ENCODE measurements at regions not wholly inside any gene's neighbourhood (a gene's known extent, or its start where the extent isn't known, plus 50 kb on each side); places are given as distances from the start of the nearest gene placed in this dataset.

DNA sequence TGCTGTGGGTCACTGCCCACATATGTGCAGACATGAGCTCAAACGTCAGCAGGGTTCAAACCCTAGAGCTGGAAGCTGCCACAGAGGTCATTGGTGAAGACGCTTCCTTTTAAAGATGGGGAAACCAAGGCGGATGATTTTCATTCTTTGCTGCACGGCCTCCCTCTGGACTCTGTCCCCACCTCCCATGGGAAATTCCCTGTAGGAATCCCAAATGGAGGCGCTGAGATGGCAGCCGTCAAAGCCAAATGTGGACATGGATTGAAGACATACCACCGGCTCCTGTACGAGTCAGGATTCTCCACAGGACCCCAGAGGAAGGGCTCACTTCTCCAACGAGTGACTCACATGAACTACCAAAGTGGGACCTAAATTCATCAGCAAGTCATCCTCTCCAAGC, 286.4 kb downstream of the CRLF2 start:
- TF ChIP-seq, protein P1, sequence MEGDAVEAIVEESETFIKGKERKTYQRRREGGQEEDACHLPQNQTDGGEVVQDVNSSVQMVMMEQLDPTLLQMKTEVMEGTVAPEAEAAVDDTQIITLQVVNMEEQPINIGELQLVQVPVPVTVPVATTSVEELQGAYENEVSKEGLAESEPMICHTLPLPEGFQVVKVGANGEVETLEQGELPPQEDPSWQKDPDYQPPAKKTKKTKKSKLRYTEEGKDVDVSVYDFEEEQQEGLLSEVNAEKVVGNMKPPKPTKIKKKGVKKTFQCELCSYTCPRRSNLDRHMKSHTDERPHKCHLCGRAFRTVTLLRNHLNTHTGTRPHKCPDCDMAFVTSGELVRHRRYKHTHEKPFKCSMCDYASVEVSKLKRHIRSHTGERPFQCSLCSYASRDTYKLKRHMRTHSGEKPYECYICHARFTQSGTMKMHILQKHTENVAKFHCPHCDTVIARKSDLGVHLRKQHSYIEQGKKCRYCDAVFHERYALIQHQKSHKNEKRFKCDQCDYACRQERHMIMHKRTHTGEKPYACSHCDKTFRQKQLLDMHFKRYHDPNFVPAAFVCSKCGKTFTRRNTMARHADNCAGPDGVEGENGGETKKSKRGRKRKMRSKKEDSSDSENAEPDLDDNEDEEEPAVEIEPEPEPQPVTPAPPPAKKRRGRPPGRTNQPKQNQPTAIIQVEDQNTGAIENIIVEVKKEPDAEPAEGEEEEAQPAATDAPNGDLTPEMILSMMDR (conservative IDR thresholded peaks at IDR 0.05; ENCODE audit: low read depth, low read length): no peak
- no peak for TF ChIP-seq EZH2 (IDR thresholded peaks at IDR 0.05; ENCODE audit: borderline replicate concordance, low read depth, low read length, poor library complexity, severe bottlenecking)

Data from A673 (cell line).